Limb (tissue), 2 donors: ENCODE measurements at regions not wholly inside any gene's neighbourhood (a gene's known extent, or its start where the extent isn't known, plus 50 kb on each side); places are given as distances from the start of the nearest gene placed in this dataset.
"Not testable (repeated sequence)": the region's sequence is repeated elsewhere in the genome, so short reads cannot be mapped to it uniquely, and the experiment has no call there.

Experiments
- DNase-seq, 2 donors: peaks; one replicate each; pipeline ENCODE4 v3.0.0-alpha.2; 2016; ENCODE audit errors: extremely low spot score in 2 of 2

- no peak for DNase-seq
Measured at GRCh38 chrY:13756615-13757014, 52.9 kb downstream of the TMSB4Y start.

- no peak for DNase-seq
Measured at GRCh38 chrY:13766040-13766439, 62.3 kb downstream of the TMSB4Y start.

- no peak for DNase-seq
Measured at GRCh38 chrY:13790108-13790793, 86.6 kb downstream of the TMSB4Y start.

- no peak for DNase-seq
Measured at GRCh38 chrY:13795067-13795466, 91.4 kb downstream of the TMSB4Y start.

- no peak for DNase-seq
Measured at GRCh38 chrY:13802828-13803227, 99.1 kb downstream of the TMSB4Y start.

GRCh38 chrY:13803424-13803823 lies 99.7 kb downstream of the TMSB4Y start:
- DNase-seq: no peak

GRCh38 chrY:13804124-13805056 lies 100.7 kb downstream of the TMSB4Y start:
- no peak for DNase-seq

- no peak for DNase-seq
Measured at GRCh38 chrY:13805057-13805735, 101.5 kb downstream of the TMSB4Y start.

- no peak for DNase-seq
Measured at GRCh38 chrY:13805736-13806067, 102.0 kb downstream of the TMSB4Y start.

- no peak for DNase-seq
Measured at GRCh38 chrY:13830089-13830488, 126.4 kb downstream of the TMSB4Y start.

GRCh38 chrY:13844411-13844810 lies 140.7 kb downstream of the TMSB4Y start:
- no peak for DNase-seq

- no peak for DNase-seq
Measured at GRCh38 chrY:13845276-13845675, 141.0 kb downstream of the VCY start.

- peak in 1 of 2 donors; percentile 1 for DNase-seq
Measured at GRCh38 chrY:13869611-13870010, 116.7 kb downstream of the VCY start.

GRCh38 chrY:13871426-13871825 lies 114.8 kb downstream of the VCY start:
- DNase-seq: no peak

- DNase-seq: no peak
Measured at GRCh38 chrY:13872696-13873095, 113.6 kb downstream of the VCY start.

- DNase-seq: no peak
Measured at GRCh38 chrY:13878506-13878905, 107.8 kb downstream of the VCY start.

GRCh38 chrY:13881096-13881495 lies 105.2 kb downstream of the VCY start:
- no peak for DNase-seq

GRCh38 chrY:13882829-13883228 lies 103.4 kb downstream of the VCY start:
- DNase-seq: no peak

GRCh38 chrY:13894028-13894427 lies 92.2 kb downstream of the VCY start:
- DNase-seq: not testable (repeated sequence)

- no peak for DNase-seq
Measured at GRCh38 chrY:13907736-13908135, 78.5 kb downstream of the VCY start.

- not testable (repeated sequence) for DNase-seq
Measured at GRCh38 chrY:13930436-13930835, 55.8 kb downstream of the VCY start.
